ENCODE measurements at regions not wholly inside any gene's neighbourhood (a gene's known extent, or its start where the extent isn't known, plus 50 kb on each side); places are given as distances from the start of the nearest gene placed in this dataset.

- no peak for DNase-seq (ENCODE audit: low read depth, low spot score)
- in situ Hi-C loops (cut with HindIII; ENCODE audit: low sequenced_read_pairs) = no loop called here
- H3K4me3 ChIP-seq (ENCODE audit: low read depth, low read length) = no peak overlapping the region
- TF ChIP-seq, protein P1, sequence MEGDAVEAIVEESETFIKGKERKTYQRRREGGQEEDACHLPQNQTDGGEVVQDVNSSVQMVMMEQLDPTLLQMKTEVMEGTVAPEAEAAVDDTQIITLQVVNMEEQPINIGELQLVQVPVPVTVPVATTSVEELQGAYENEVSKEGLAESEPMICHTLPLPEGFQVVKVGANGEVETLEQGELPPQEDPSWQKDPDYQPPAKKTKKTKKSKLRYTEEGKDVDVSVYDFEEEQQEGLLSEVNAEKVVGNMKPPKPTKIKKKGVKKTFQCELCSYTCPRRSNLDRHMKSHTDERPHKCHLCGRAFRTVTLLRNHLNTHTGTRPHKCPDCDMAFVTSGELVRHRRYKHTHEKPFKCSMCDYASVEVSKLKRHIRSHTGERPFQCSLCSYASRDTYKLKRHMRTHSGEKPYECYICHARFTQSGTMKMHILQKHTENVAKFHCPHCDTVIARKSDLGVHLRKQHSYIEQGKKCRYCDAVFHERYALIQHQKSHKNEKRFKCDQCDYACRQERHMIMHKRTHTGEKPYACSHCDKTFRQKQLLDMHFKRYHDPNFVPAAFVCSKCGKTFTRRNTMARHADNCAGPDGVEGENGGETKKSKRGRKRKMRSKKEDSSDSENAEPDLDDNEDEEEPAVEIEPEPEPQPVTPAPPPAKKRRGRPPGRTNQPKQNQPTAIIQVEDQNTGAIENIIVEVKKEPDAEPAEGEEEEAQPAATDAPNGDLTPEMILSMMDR (IDR thresholded peaks at IDR 0.05; ENCODE audit: low read depth, low read length) = no peak
These were observed 449.9 kb upstream of the MEX3C start for GRCh38 chr18:51647346-51647745.

DNA sequence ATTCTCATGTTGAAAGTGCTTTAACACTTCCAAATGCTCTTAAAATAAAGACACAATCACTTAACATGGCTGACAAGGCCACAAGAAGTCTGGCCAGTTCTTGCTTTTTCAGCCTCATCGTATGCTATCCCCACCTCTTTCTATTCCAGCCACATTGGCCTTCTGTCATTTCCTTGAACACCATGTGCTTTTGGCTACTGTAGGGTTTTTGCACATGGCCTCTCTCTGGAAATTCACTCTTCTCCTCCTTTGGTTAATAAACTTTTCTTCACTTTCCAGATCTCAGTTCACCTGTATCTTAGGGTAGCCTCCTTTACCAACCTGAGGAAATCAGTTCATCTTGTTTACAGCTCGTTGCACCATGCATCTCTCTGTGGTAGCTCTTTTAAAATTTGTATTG, 450.5 kb upstream of the MEX3C start:
- in situ Hi-C loops (cut with HindIII; ENCODE audit: low sequenced_read_pairs) = no loop called here
- H3K4me3 ChIP-seq (ENCODE audit: low read depth, low read length) = no peak overlapping the region
- DNase-seq (ENCODE audit: low read depth, low spot score) = no peak
- TF ChIP-seq, protein P1 (IDR thresholded peaks at IDR 0.05; ENCODE audit: low read depth, low read length) = no peak

- H3K4me3 ChIP-seq (ENCODE audit: low read depth, low read length) = no peak overlapping the region
- no peak for DNase-seq (ENCODE audit: low read depth, low spot score)
- TF ChIP-seq, protein P1 (IDR thresholded peaks at IDR 0.05; ENCODE audit: low read depth, low read length) = no peak
- in situ Hi-C loops (cut with HindIII; ENCODE audit: low sequenced_read_pairs) = no loop called here
These were observed 452.3 kb upstream of the MEX3C start for GRCh38 chr18:51649796-51650195.

GRCh38 chr18:51651761-51652160, 454.3 kb upstream of the MEX3C start:
- in situ Hi-C loops (cut with HindIII; ENCODE audit: low sequenced_read_pairs) = no loop called here
- DNase-seq (ENCODE audit: low read depth, low spot score) = no peak
- H3K4me3 ChIP-seq (ENCODE audit: low read depth, low read length) = no peak overlapping the region
- TF ChIP-seq, protein P1 (IDR thresholded peaks at IDR 0.05; ENCODE audit: low read depth, low read length) = no peak

GRCh38 chr18:51653507-51654213, 456.2 kb upstream of the MEX3C start:
- no peak overlapping the region for H3K4me3 ChIP-seq (ENCODE audit: low read depth, low read length)
- no peak for DNase-seq (ENCODE audit: low read depth, low spot score)
- TF ChIP-seq, protein P1 (IDR thresholded peaks at IDR 0.05; ENCODE audit: low read depth, low read length) = no peak
- in situ Hi-C loops (cut with HindIII; ENCODE audit: low sequenced_read_pairs) = no loop called here

- in situ Hi-C loops (cut with HindIII; ENCODE audit: low sequenced_read_pairs) = no loop called here
- no peak overlapping the region for H3K4me3 ChIP-seq (ENCODE audit: low read depth, low read length)
- TF ChIP-seq, protein P1 (IDR thresholded peaks at IDR 0.05; ENCODE audit: low read depth, low read length) = no peak
- DNase-seq (ENCODE audit: low read depth, low spot score) = no peak
These were observed 457.2 kb upstream of the MEX3C start for GRCh38 chr18:51654488-51655326.
